ENCODE measurements at regions not wholly inside any gene's neighbourhood (a gene's known extent, or its start where the extent isn't known, plus 50 kb on each side); places are given as distances from the start of the nearest gene placed in this dataset.

- Histone ChIP-seq H2BK15ac (ENCODE audit: low read length) (no peak overlapping the region), H4K91ac (replicated peaks; ENCODE audit: insufficient read length, low read length) (no peak overlapping the region), H2BK120ac (replicated peaks; ENCODE audit: low read depth, low read length) (no peak overlapping the region), H2BK12ac (ENCODE audit: low read depth, low read length) (no peak overlapping the region), H3K23ac (ENCODE audit: insufficient read length) (no peak overlapping the region), H2BK20ac (ENCODE audit: low read length) (no peak overlapping the region), H2BK5ac (ENCODE audit: low read depth, low read length) (no peak overlapping the region), H3K36me3 (ENCODE audit: control insufficient read depth in 2 of 4, insufficient read depth in 4 of 4, low read length in 3 of 4) (no peaks in the 10 kb centered on the region), H3K14ac (ENCODE audit: insufficient read length) (no peak overlapping the region), H3K4me2 (ENCODE audit: insufficient read depth in 1 of 2, low read depth in 2 of 2, low read length in 2 of 2) (no peak overlapping the region), H3K4me3 (ENCODE audit: extremely low read depth in 1 of 4, insufficient read depth in 2 of 4, low read depth in 3 of 4, low read length in 4 of 4) (no peak overlapping the region), H3K18ac (ENCODE audit: extremely low read depth, low read length) (no peak overlapping the region), H3K27me3 (replicated peaks in 1 of 4; ENCODE audit: control insufficient read depth in 3 of 4, extremely low read depth in 1 of 4, insufficient read depth in 3 of 4, low read length in 3 of 4) (peaks cover 0 to 3% (median 0%) of the 10 kb centered on the region in 4 experiments; a peak in 2 of 7 replicates), H3K9ac (replicated peaks in 1 of 4; ENCODE audit: extremely low read depth in 1 of 4, low read depth in 3 of 4, low read length in 3 of 4) (no peak overlapping the region), H3K23me2 (ENCODE audit: low read depth, low read length) (no peaks in the 10 kb centered on the region), H2AFZ (ENCODE audit: low read length) (no peak overlapping the region), H3K4ac (replicated peaks; ENCODE audit: insufficient read length, low read depth, low read length) (no peak overlapping the region), H3K9me3 (ENCODE audit: insufficient read depth in 2 of 2, low read depth in 1 of 2, low read length in 1 of 2) (no peaks in the 10 kb centered on the region), H3K79me1 (ENCODE audit: low read depth, low read length) (no peaks in the 10 kb centered on the region), H4K20me1 (replicated peaks in 1 of 2; ENCODE audit: control insufficient read depth in 1 of 2, insufficient read depth in 2 of 2, low read length in 2 of 2) (no peaks in the 10 kb centered on the region), H4K5ac (ENCODE audit: insufficient read length, low read depth, low read length) (no peak overlapping the region), H3K4me1 (replicated peaks in 1 of 4; ENCODE audit: control insufficient read depth in 3 of 4, insufficient read depth in 4 of 4, low read length in 3 of 4) (no peaks in the 10 kb centered on the region), H2AK5ac (ENCODE audit: low read depth, low read length) (no peak overlapping the region), H3K56ac (replicated peaks; ENCODE audit: insufficient read length, low read depth, low read length) (no peak overlapping the region), H3K79me2 (ENCODE audit: control insufficient read depth in 1 of 2, insufficient read depth in 2 of 2, low read length in 2 of 2) (no peaks in the 10 kb centered on the region), H4K8ac (ENCODE audit: extremely low read depth, insufficient read depth, low read length) (no peak overlapping the region), H3K27ac (ENCODE audit: low read depth, low read length) (no peak overlapping the region)
- DNase-seq (ENCODE audit: low read depth in 1 of 2, low spot score in 2 of 2) (no peak), FAIRE-seq (no peak)
- 93% methylated on average over 6 of the region's 6 CpGs; no CpG with 5 or more reads in 1 of the 2 experiments for WGBS, 2 experiments (ENCODE audit: extremely low coverage in 1 of 2, insufficient coverage in 1 of 2, insufficient read length in 1 of 2, insufficient replicate concordance in 2 of 2, low coverage in 1 of 2, low lambda C conversion rate in 2 of 2, missing lambda C conversion rate in 1 of 2)
- ChIA-PET POLR2A (ENCODE audit: partially characterized antibody) (no interaction called here), CTCF (ENCODE audit: partially characterized antibody) (no interaction called here)
- TF ChIP-seq CEBPB (IDR thresholded peaks at IDR 0.05; ENCODE audit: low read depth, low read length): no peak
- TF ChIP-seq TCF12 (IDR thresholded peaks at IDR 0.05; ENCODE audit: low read depth, low read length): no peak
- no peak for TF ChIP-seq JUND (IDR thresholded peaks at IDR 0.05; ENCODE audit: low read length)
- no peak for TF ChIP-seq TAF7 (optimal IDR thresholded peaks at IDR 0.05; ENCODE audit: borderline replicate concordance, low read depth, low read length)
- TF ChIP-seq FOSL1 (IDR thresholded peaks at IDR 0.05; ENCODE audit: insufficient read depth, low read depth, low read length): no peak
- TF ChIP-seq E2F6 (IDR thresholded peaks at IDR 0.05): no peak
These were observed 1037.3 kb upstream of the ACO1 start for GRCh38 chr9:31347082-31347617.
